ENCODE measurements at regions not wholly inside any gene's neighbourhood (a gene's known extent, or its start where the extent isn't known, plus 50 kb on each side); places are given as distances from the start of the nearest gene placed in this dataset.

- TF ChIP-seq MZF1 (tag by site-specific recombination; IDR thresholded peaks at IDR 0.05; ENCODE audit: borderline replicate concordance) = no peak
- TF ChIP-seq, protein P1, sequence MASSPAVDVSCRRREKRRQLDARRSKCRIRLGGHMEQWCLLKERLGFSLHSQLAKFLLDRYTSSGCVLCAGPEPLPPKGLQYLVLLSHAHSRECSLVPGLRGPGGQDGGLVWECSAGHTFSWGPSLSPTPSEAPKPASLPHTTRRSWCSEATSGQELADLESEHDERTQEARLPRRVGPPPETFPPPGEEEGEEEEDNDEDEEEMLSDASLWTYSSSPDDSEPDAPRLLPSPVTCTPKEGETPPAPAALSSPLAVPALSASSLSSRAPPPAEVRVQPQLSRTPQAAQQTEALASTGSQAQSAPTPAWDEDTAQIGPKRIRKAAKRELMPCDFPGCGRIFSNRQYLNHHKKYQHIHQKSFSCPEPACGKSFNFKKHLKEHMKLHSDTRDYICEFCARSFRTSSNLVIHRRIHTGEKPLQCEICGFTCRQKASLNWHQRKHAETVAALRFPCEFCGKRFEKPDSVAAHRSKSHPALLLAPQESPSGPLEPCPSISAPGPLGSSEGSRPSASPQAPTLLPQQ (tag by site-specific recombination; IDR thresholded peaks at IDR 0.05) = no peak
- no peak for TF ChIP-seq HOXC10 (CRISPR knock-in tag; IDR thresholded peaks at IDR 0.05)
- TF ChIP-seq ZNF26 (tag by site-specific recombination; IDR thresholded peaks at IDR 0.05) = no peak
- TF ChIP-seq CTCF (tag by site-specific recombination; IDR thresholded peaks at IDR 0.05) = no peak
- TF ChIP-seq, protein P2, sequence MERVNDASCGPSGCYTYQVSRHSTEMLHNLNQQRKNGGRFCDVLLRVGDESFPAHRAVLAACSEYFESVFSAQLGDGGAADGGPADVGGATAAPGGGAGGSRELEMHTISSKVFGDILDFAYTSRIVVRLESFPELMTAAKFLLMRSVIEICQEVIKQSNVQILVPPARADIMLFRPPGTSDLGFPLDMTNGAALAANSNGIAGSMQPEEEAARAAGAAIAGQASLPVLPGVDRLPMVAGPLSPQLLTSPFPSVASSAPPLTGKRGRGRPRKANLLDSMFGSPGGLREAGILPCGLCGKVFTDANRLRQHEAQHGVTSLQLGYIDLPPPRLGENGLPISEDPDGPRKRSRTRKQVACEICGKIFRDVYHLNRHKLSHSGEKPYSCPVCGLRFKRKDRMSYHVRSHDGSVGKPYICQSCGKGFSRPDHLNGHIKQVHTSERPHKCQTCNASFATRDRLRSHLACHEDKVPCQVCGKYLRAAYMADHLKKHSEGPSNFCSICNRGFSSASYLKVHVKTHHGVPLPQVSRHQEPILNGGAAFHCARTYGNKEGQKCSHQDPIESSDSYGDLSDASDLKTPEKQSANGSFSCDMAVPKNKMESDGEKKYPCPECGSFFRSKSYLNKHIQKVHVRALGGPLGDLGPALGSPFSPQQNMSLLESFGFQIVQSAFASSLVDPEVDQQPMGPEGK (tag by site-specific recombination; IDR thresholded peaks at IDR 0.05) = no peak
- no peak for TF ChIP-seq ZNF404 (tag by site-specific recombination; IDR thresholded peaks at IDR 0.05)
- TF ChIP-seq ZNF24 (tag by site-specific recombination; IDR thresholded peaks at IDR 0.05) = no peak
- no peak for TF ChIP-seq ZNF19 (tag by site-specific recombination; IDR thresholded peaks at IDR 0.05; ENCODE audit: low read depth)
- TF ChIP-seq ZBTB6 (tag by site-specific recombination; IDR thresholded peaks at IDR 0.05) = no peak
- TF ChIP-seq ZNF121 (tag by site-specific recombination; IDR thresholded peaks at IDR 0.05) = no peak
- TF ChIP-seq REPIN1 (tag by site-specific recombination; IDR thresholded peaks at IDR 0.05; ENCODE audit: low read depth) = no peak
- TF ChIP-seq, protein P3, sequence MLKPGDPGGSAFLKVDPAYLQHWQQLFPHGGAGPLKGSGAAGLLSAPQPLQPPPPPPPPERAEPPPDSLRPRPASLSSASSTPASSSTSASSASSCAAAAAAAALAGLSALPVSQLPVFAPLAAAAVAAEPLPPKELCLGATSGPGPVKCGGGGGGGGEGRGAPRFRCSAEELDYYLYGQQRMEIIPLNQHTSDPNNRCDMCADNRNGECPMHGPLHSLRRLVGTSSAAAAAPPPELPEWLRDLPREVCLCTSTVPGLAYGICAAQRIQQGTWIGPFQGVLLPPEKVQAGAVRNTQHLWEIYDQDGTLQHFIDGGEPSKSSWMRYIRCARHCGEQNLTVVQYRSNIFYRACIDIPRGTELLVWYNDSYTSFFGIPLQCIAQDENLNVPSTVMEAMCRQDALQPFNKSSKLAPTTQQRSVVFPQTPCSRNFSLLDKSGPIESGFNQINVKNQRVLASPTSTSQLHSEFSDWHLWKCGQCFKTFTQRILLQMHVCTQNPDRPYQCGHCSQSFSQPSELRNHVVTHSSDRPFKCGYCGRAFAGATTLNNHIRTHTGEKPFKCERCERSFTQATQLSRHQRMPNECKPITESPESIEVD (tag by site-specific recombination; IDR thresholded peaks at IDR 0.05) = no peak
These were observed 134.8 kb downstream of the OAT start for GRCh38 chr10:124283949-124284250.

Data from HEK293 (cell line).